ENCODE measurements at regions not wholly inside any gene's neighbourhood (a gene's known extent, or its start where the extent isn't known, plus 50 kb on each side); places are given as distances from the start of the nearest gene placed in this dataset.

DNA sequence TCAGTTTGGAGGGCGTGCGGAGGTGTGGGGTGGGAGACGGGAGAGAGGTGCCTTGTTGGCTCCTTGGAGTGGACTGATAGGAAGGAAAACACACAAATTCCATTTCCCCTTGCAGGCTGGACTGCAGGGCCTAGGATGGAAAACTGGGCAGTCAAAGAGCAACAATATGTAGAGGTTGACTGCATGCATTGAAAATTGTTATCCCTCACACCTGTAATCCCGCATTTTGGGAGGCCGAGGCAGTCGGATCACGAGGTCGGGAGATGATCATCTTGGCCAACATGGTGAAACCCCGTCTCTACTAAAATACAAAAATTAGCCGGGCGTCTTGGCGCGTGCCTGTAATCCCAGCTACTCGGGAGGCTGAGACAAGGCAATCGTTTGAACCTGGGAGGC is 128.2 kb downstream of the PPIAL4G start:
- TF ChIP-seq, protein P1, sequence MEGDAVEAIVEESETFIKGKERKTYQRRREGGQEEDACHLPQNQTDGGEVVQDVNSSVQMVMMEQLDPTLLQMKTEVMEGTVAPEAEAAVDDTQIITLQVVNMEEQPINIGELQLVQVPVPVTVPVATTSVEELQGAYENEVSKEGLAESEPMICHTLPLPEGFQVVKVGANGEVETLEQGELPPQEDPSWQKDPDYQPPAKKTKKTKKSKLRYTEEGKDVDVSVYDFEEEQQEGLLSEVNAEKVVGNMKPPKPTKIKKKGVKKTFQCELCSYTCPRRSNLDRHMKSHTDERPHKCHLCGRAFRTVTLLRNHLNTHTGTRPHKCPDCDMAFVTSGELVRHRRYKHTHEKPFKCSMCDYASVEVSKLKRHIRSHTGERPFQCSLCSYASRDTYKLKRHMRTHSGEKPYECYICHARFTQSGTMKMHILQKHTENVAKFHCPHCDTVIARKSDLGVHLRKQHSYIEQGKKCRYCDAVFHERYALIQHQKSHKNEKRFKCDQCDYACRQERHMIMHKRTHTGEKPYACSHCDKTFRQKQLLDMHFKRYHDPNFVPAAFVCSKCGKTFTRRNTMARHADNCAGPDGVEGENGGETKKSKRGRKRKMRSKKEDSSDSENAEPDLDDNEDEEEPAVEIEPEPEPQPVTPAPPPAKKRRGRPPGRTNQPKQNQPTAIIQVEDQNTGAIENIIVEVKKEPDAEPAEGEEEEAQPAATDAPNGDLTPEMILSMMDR (IDR thresholded peaks at IDR 0.05), result no peak
- TF ChIP-seq EZH2 (IDR thresholded peaks at IDR 0.05), result no peak

All from neural progenitor cell (in vitro differentiated cells).